H9 (cell line): ENCODE measurements at regions not wholly inside any gene's neighbourhood (a gene's known extent, or its start where the extent isn't known, plus 50 kb on each side); places are given as distances from the start of the nearest gene placed in this dataset.

ENCODE experiments used
- DNase-seq: peaks from one replicate; pipeline ENCODE4 v3.0.0-alpha.2; 2017
- H2AFZ ChIP-seq: one replicate; pipeline ENCODE4 v1.6.1; 2013; ENCODE audit warnings: mild to moderate bottlenecking, low read length, control low read depth, moderate library complexity
- H2AK5ac ChIP-seq: 2 replicates; pipeline ENCODE4 v1.6.1; 2013; ENCODE audit warnings: low read length, control low read depth, mixed read lengths; ENCODE audit not compliant: insufficient read length
- H2BK120ac ChIP-seq: one replicate; pipeline ENCODE4 v1.6.1; 2013; ENCODE audit warnings: low read depth, mild to moderate bottlenecking, low read length, control low read depth, inconsistent platforms; ENCODE audit not compliant: poor library complexity, severe bottlenecking
- H2BK12ac ChIP-seq: 2 replicates; pipeline ENCODE4 v1.6.1; 2013; ENCODE audit warnings: low read length, control low read depth, mixed read lengths, low read depth; ENCODE audit not compliant: insufficient read length
- H2BK15ac ChIP-seq: 2 replicates; pipeline ENCODE4 v1.6.1; 2013; ENCODE audit warnings: low read depth, low read length, control low read depth
- H2BK20ac ChIP-seq: one replicate; pipeline ENCODE4 v1.6.1; 2013; ENCODE audit warnings: low read depth, mild to moderate bottlenecking, low read length, control low read depth, inconsistent platforms; ENCODE audit not compliant: poor library complexity, severe bottlenecking
- H2BK5ac ChIP-seq: 2 replicates; pipeline ENCODE4 v1.6.1; 2013; ENCODE audit warnings: low read length, control low read depth, mixed read lengths; ENCODE audit not compliant: insufficient read length
- H3K14ac ChIP-seq: 2 replicates; pipeline ENCODE4 v1.6.1; 2013; ENCODE audit warnings: low read length, control low read depth; ENCODE audit not compliant: insufficient read depth
- H3K18ac ChIP-seq: 2 replicates; pipeline ENCODE4 v1.6.1; 2013; ENCODE audit warnings: low read depth, mild to moderate bottlenecking, mixed read lengths, low read length, control low read depth; ENCODE audit not compliant: insufficient read length
- H3K23ac ChIP-seq: 2 replicates; pipeline ENCODE4 v1.6.1; 2013; ENCODE audit warnings: low read length, control low read depth, mixed read lengths, low read depth; ENCODE audit not compliant: insufficient read length
- H3K23me2 ChIP-seq: 2 replicates; pipeline ENCODE4 v1.6.1; 2013; ENCODE audit warnings: low read depth, mild to moderate bottlenecking, mixed read lengths, low read length, control low read depth; ENCODE audit not compliant: insufficient read length, poor library complexity, severe bottlenecking
- H3K27ac ChIP-seq: 2 replicates; pipeline ENCODE4 v1.5.1; 2013; ENCODE audit warnings: low read length, control low read depth, mixed read lengths, low read depth; ENCODE audit not compliant: insufficient read length
- H3K27me3 ChIP-seq: 2 replicates; pipeline ENCODE4 v1.6.1; 2013; ENCODE audit warnings: low read length, control low read depth, inconsistent platforms; ENCODE audit not compliant: insufficient read depth
- H3K4ac ChIP-seq: 2 replicates; pipeline ENCODE4 v1.6.1; 2013; ENCODE audit warnings: low read depth, mild to moderate bottlenecking, control low read depth, inconsistent platforms, low read length, moderate library complexity
- H3K4me1 ChIP-seq: 2 replicates; pipeline ENCODE4 v1.6.1; 2013; ENCODE audit warnings: low read length, control low read depth, inconsistent platforms; ENCODE audit not compliant: insufficient read depth
- H3K4me2 ChIP-seq: 2 replicates; pipeline ENCODE4 v1.6.1; 2013; ENCODE audit warnings: low read length, control low read depth, mixed read lengths; ENCODE audit not compliant: insufficient read length, insufficient read depth
- H3K56ac ChIP-seq: 2 replicates; pipeline ENCODE4 v1.6.1; 2013; ENCODE audit warnings: low read depth, mild to moderate bottlenecking, mixed read lengths, low read length, control low read depth; ENCODE audit not compliant: insufficient read length
- H3K79me1 ChIP-seq: 2 replicates; pipeline ENCODE4 v1.6.1; 2013; ENCODE audit warnings: low read depth, mild to moderate bottlenecking, moderate library complexity, low read length, control low read depth, inconsistent platforms; ENCODE audit not compliant: insufficient read depth, poor library complexity, severe bottlenecking
- H3K79me2 ChIP-seq: 2 replicates; pipeline ENCODE4 v1.6.1; 2013; ENCODE audit warnings: low read length, control low read depth, inconsistent platforms; ENCODE audit not compliant: insufficient read depth
- H3K9ac ChIP-seq: 2 replicates; pipeline ENCODE4 v1.6.1; 2013; ENCODE audit warnings: low read length, control low read depth, mixed read lengths; ENCODE audit not compliant: insufficient read length; ENCODE audit errors: extremely low read depth
- H3K9me3 ChIP-seq: one replicate; pipeline ENCODE4 v1.6.1; 2013; ENCODE audit warnings: low read depth, low read length, inconsistent platforms; ENCODE audit not compliant: control insufficient read depth
- H3T11ph ChIP-seq: one replicate; pipeline ENCODE4 v1.6.1; 2013; ENCODE audit warnings: mild to moderate bottlenecking, low read length, control low read depth, inconsistent platforms
- H4K20me1 ChIP-seq: one replicate; pipeline ENCODE4 v1.6.1; 2013; ENCODE audit not compliant: control insufficient read depth, insufficient read length, insufficient read depth
- H4K5ac ChIP-seq: 2 replicates; pipeline ENCODE4 v1.6.1; 2013; ENCODE audit warnings: low read depth, mild to moderate bottlenecking, mixed read lengths, low read length, control low read depth; ENCODE audit not compliant: insufficient read length
- H4K8ac ChIP-seq: replicated peaks from 2 replicates; pipeline ENCODE4 v1.6.1; 2013; ENCODE audit warnings: low read length, control low read depth, mixed read lengths, low read depth; ENCODE audit not compliant: insufficient read length
- H4K91ac ChIP-seq: 2 replicates; pipeline ENCODE4 v1.6.1; 2013; ENCODE audit warnings: low read depth, mild to moderate bottlenecking, moderate library complexity, mixed read lengths, low read length, control low read depth; ENCODE audit not compliant: insufficient read length
- H3K27ac Mint-ChIP-seq, 3 experiments: 2 replicates in 2 of 3; 3 replicates in 1 of 3; pipeline ENCODE4 v1.8.0; 2020 to 2021; ENCODE audit warnings: mixed read lengths in 3 of 3, mild to moderate bottlenecking in 1 of 3, moderate library complexity in 1 of 3
- H3K27me3 Mint-ChIP-seq: 2 replicates; pipeline ENCODE4 v1.8.0; 2021; ENCODE audit warnings: low read depth, mild to moderate bottlenecking, moderate library complexity, mixed read lengths
- H3K36me3 Mint-ChIP-seq, 3 experiments: 2 replicates in 2 of 3; 3 replicates in 1 of 3; pipeline ENCODE4 v1.8.0; 2020 to 2021; ENCODE audit warnings: low read depth in 3 of 3, mixed read lengths in 3 of 3; ENCODE audit not compliant: insufficient read depth in 1 of 3
- H3K4me1 Mint-ChIP-seq, 2 experiments: 2 replicates each; pipeline ENCODE4 v1.8.0; 2020; ENCODE audit warnings: mixed read lengths in 2 of 2
- H3K4me3 Mint-ChIP-seq, 2 experiments: 2 replicates in 1 of 2; 3 replicates in 1 of 2; pipeline ENCODE4 v1.8.0; 2020 to 2021; ENCODE audit warnings: mild to moderate bottlenecking in 2 of 2, mixed read lengths in 2 of 2, moderate library complexity in 1 of 2
- H3K9me3 Mint-ChIP-seq, 2 experiments: 2 replicates in 1 of 2; 3 replicates in 1 of 2; pipeline ENCODE4 v1.8.0; 2020; ENCODE audit warnings: mild to moderate bottlenecking in 2 of 2, mixed read lengths in 2 of 2, moderate library complexity in 1 of 2
- CTCF ChIP-seq: fragments of 200-600 bp; sonication (generic); conservative IDR thresholded peaks from 3 replicates; pipeline ENCODE4 v1.8.0; 2021; ENCODE audit warnings: antibody characterized with exemption, mild to moderate bottlenecking
- WGBS: extraction: QIAGEN DNeasy Blood & Tissue Kit; methylation state at CpG from one replicate; pipeline ENCODE4 v1.1.7; 2013; ENCODE audit warnings: missing lambda C conversion rate, low lambda C conversion rate, mixed read lengths; ENCODE audit not compliant: insufficient read length; ENCODE audit errors: extremely low coverage; 5-methylcytosine and 5-hydroxymethylcytosine counted together

- TF ChIP-seq CTCF: no peak
- Histone ChIP-seq H3K9ac (no peak overlapping the region), H3K27ac (no peak overlapping the region), H2BK12ac (no peak overlapping the region), H3K9me3 (no peaks in the 10 kb centered on the region), H3K23ac (no peak overlapping the region), H2BK5ac (no peak overlapping the region), H3K4me2 (no peak overlapping the region), H4K5ac (no peak overlapping the region), H2BK120ac (no peak overlapping the region), H3K23me2 (no peaks in the 10 kb centered on the region), H4K91ac (no peak overlapping the region), H2AK5ac (no peak overlapping the region), H4K8ac (no peak overlapping the region), H2BK15ac (no peak overlapping the region), H3K4ac (no peak overlapping the region), H3K18ac (no peak overlapping the region), H3T11ph (no peak overlapping the region), H2AFZ (no peak overlapping the region), H3K79me1 (no peaks in the 10 kb centered on the region), H2BK20ac (no peak overlapping the region), H4K20me1 (no peaks in the 10 kb centered on the region), H3K4me1 (no peaks in the 10 kb centered on the region; the same call in 1 of the 2 replicates), H3K14ac (no peak overlapping the region), H3K79me2 (no peaks in the 10 kb centered on the region), H3K56ac (no peak overlapping the region), H3K27me3 (no peaks in the 10 kb centered on the region)
- WGBS: no CpG with 5 or more reads among the region's 4 CpGs
- Mint-ChIP-seq H3K4me3 (no peak overlapping the region), H3K4me1 (peaks cover 10 to 11% of the 10 kb centered on the region in 2 experiments), H3K27me3 (no peaks in the 10 kb centered on the region), H3K27ac (no peak overlapping the region), H3K36me3 (no peaks in the 10 kb centered on the region; a peak in 2 of 7 replicates), H3K9me3 (no peaks in the 10 kb centered on the region; a peak in 1 of 5 replicates)
- no peak for DNase-seq
Observed at GRCh38 chr18:38900445-38900844, 1334.8 kb upstream of the CELF4 start.
